ENCODE measurements at regions not wholly inside any gene's neighbourhood (a gene's known extent, or its start where the extent isn't known, plus 50 kb on each side); places are given as distances from the start of the nearest gene placed in this dataset.

- H3K9me3 ChIP-seq (ENCODE audit: control insufficient read depth, insufficient read depth, low read length) = no peaks in the 10 kb centered on the region
- H3K27ac ChIP-seq (ENCODE audit: low read length) = no peak overlapping the region
- H3K4me1 ChIP-seq (ENCODE audit: control insufficient read depth, insufficient read depth, low read length) = peaks cover 7% of the 10 kb centered on the region; the same call in 1 of the 2 replicates
- no peak overlapping the region for H3K4me3 ChIP-seq (ENCODE audit: low read length)
- no CpG with 5 or more reads among the region's 10 CpGs for WGBS (ENCODE audit: insufficient coverage, insufficient read length)
- no peaks in the 10 kb centered on the region for H3K27me3 ChIP-seq (ENCODE audit: control insufficient read depth, insufficient read depth, low read length)
- DNase-seq (ENCODE audit: low read depth, low spot score) = no peak
- no peaks in the 10 kb centered on the region for H3K36me3 ChIP-seq (ENCODE audit: control insufficient read depth, insufficient read depth, low read length)
Observed at GRCh38 chr5:124260921-124261515, 485.4 kb downstream of the ZNF608 start.

- H3K27ac ChIP-seq (ENCODE audit: low read length) = no peak overlapping the region
- no peak overlapping the region for H3K4me3 ChIP-seq (ENCODE audit: low read length)
- DNase-seq (ENCODE audit: low read depth, low spot score) = no peak
- no CpG with 5 or more reads among the region's 4 CpGs for WGBS (ENCODE audit: insufficient coverage, insufficient read length)
- peaks cover 5% of the 10 kb centered on the region; the same call in 1 of the 2 replicates for H3K4me1 ChIP-seq (ENCODE audit: control insufficient read depth, insufficient read depth, low read length)
- no peaks in the 10 kb centered on the region for H3K9me3 ChIP-seq (ENCODE audit: control insufficient read depth, insufficient read depth, low read length)
- no peaks in the 10 kb centered on the region for H3K36me3 ChIP-seq (ENCODE audit: control insufficient read depth, insufficient read depth, low read length)
- no peaks in the 10 kb centered on the region for H3K27me3 ChIP-seq (ENCODE audit: control insufficient read depth, insufficient read depth, low read length)
Observed at GRCh38 chr5:124259017-124259416, 487.4 kb downstream of the ZNF608 start.

- no peak overlapping the region for H3K27ac ChIP-seq (ENCODE audit: low read length)
- H3K9me3 ChIP-seq (ENCODE audit: control insufficient read depth, insufficient read depth, low read length) = no peaks in the 10 kb centered on the region
- H3K27me3 ChIP-seq (ENCODE audit: control insufficient read depth, insufficient read depth, low read length) = no peaks in the 10 kb centered on the region
- H3K4me1 ChIP-seq (ENCODE audit: control insufficient read depth, insufficient read depth, low read length) = peaks cover 2% of the 10 kb centered on the region; the same call in 1 of the 2 replicates
- H3K36me3 ChIP-seq (ENCODE audit: control insufficient read depth, insufficient read depth, low read length) = no peaks in the 10 kb centered on the region
- no peak overlapping the region for H3K4me3 ChIP-seq (ENCODE audit: low read length)
- DNase-seq (ENCODE audit: low read depth, low spot score) = no peak
- WGBS (ENCODE audit: insufficient coverage, insufficient read length) = no CpG with 5 or more reads among the region's 8 CpGs
Observed at GRCh38 chr5:124257048-124257447, 489.4 kb downstream of the ZNF608 start.

GRCh38 chr5:124253203-124253810 lies 493.1 kb downstream of the ZNF608 start:
- Histone ChIP-seq H3K4me1 (ENCODE audit: control insufficient read depth, insufficient read depth, low read length) (no peaks in the 10 kb centered on the region), H3K4me3 (ENCODE audit: low read length) (no peak overlapping the region), H3K36me3 (ENCODE audit: control insufficient read depth, insufficient read depth, low read length) (no peaks in the 10 kb centered on the region), H3K27me3 (ENCODE audit: control insufficient read depth, insufficient read depth, low read length) (no peaks in the 10 kb centered on the region), H3K9me3 (ENCODE audit: control insufficient read depth, insufficient read depth, low read length) (no peaks in the 10 kb centered on the region), H3K27ac (ENCODE audit: low read length) (no peak overlapping the region)
- WGBS (ENCODE audit: insufficient coverage, insufficient read length) = no CpG with 5 or more reads among the region's 11 CpGs
- DNase-seq (ENCODE audit: low read depth, low spot score) = no peak

GRCh38 chr5:124252747-124253146 lies 493.7 kb downstream of the ZNF608 start:
- no peaks in the 10 kb centered on the region for H3K27me3 ChIP-seq (ENCODE audit: control insufficient read depth, insufficient read depth, low read length)
- no peak for DNase-seq (ENCODE audit: low read depth, low spot score)
- H3K4me1 ChIP-seq (ENCODE audit: control insufficient read depth, insufficient read depth, low read length) = no peaks in the 10 kb centered on the region
- no peaks in the 10 kb centered on the region for H3K36me3 ChIP-seq (ENCODE audit: control insufficient read depth, insufficient read depth, low read length)
- H3K4me3 ChIP-seq (ENCODE audit: low read length) = no peak overlapping the region
- H3K9me3 ChIP-seq (ENCODE audit: control insufficient read depth, insufficient read depth, low read length) = no peaks in the 10 kb centered on the region
- WGBS (ENCODE audit: insufficient coverage, insufficient read length) = no CpG with 5 or more reads among the region's 1 CpG
- no peak overlapping the region for H3K27ac ChIP-seq (ENCODE audit: low read length)

GRCh38 chr5:124252191-124252638 lies 494.2 kb downstream of the ZNF608 start:
- no peak for DNase-seq (ENCODE audit: low read depth, low spot score)
- Histone ChIP-seq H3K4me3 (ENCODE audit: low read length) (no peak overlapping the region), H3K4me1 (ENCODE audit: control insufficient read depth, insufficient read depth, low read length) (no peaks in the 10 kb centered on the region), H3K27me3 (ENCODE audit: control insufficient read depth, insufficient read depth, low read length) (no peaks in the 10 kb centered on the region), H3K36me3 (ENCODE audit: control insufficient read depth, insufficient read depth, low read length) (no peaks in the 10 kb centered on the region), H3K9me3 (ENCODE audit: control insufficient read depth, insufficient read depth, low read length) (no peaks in the 10 kb centered on the region), H3K27ac (ENCODE audit: low read length) (no peak overlapping the region)
- no CpG with 5 or more reads among the region's 2 CpGs for WGBS (ENCODE audit: insufficient coverage, insufficient read length)

- Histone ChIP-seq H3K27me3 (ENCODE audit: control insufficient read depth, insufficient read depth, low read length) (no peaks in the 10 kb centered on the region), H3K4me1 (ENCODE audit: control insufficient read depth, insufficient read depth, low read length) (no peaks in the 10 kb centered on the region), H3K27ac (ENCODE audit: low read length) (no peak overlapping the region), H3K4me3 (ENCODE audit: low read length) (no peak overlapping the region), H3K9me3 (ENCODE audit: control insufficient read depth, insufficient read depth, low read length) (no peaks in the 10 kb centered on the region), H3K36me3 (ENCODE audit: control insufficient read depth, insufficient read depth, low read length) (no peaks in the 10 kb centered on the region)
- no peak for DNase-seq (ENCODE audit: low read depth, low spot score)
Observed at GRCh38 chr5:124245276-124245675, 501.2 kb downstream of the ZNF608 start.

GRCh38 chr5:124240732-124241131 lies 505.7 kb downstream of the ZNF608 start:
- no peak overlapping the region for H3K4me3 ChIP-seq (ENCODE audit: low read length)
- H3K9me3 ChIP-seq (ENCODE audit: control insufficient read depth, insufficient read depth, low read length) = no peaks in the 10 kb centered on the region
- H3K27ac ChIP-seq (ENCODE audit: low read length) = no peak overlapping the region
- no CpG with 5 or more reads among the region's 1 CpG for WGBS (ENCODE audit: insufficient coverage, insufficient read length)
- no peaks in the 10 kb centered on the region for H3K27me3 ChIP-seq (ENCODE audit: control insufficient read depth, insufficient read depth, low read length)
- peaks cover 2% of the 10 kb centered on the region; the same call in 1 of the 2 replicates for H3K4me1 ChIP-seq (ENCODE audit: control insufficient read depth, insufficient read depth, low read length)
- H3K36me3 ChIP-seq (ENCODE audit: control insufficient read depth, insufficient read depth, low read length) = no peaks in the 10 kb centered on the region
- DNase-seq (ENCODE audit: low read depth, low spot score) = no peak

GRCh38 chr5:124239572-124239971 lies 506.9 kb downstream of the ZNF608 start:
- WGBS (ENCODE audit: insufficient coverage, insufficient read length) = no CpG with 5 or more reads among the region's 3 CpGs
- no peak for DNase-seq (ENCODE audit: low read depth, low spot score)
- Histone ChIP-seq H3K27me3 (ENCODE audit: control insufficient read depth, insufficient read depth, low read length) (no peaks in the 10 kb centered on the region), H3K27ac (ENCODE audit: low read length) (no peak overlapping the region), H3K4me1 (ENCODE audit: control insufficient read depth, insufficient read depth, low read length) (peaks cover 2% of the 10 kb centered on the region; the same call in 1 of the 2 replicates), H3K36me3 (ENCODE audit: control insufficient read depth, insufficient read depth, low read length) (no peaks in the 10 kb centered on the region), H3K9me3 (ENCODE audit: control insufficient read depth, insufficient read depth, low read length) (no peaks in the 10 kb centered on the region), H3K4me3 (ENCODE audit: low read length) (no peak overlapping the region)

- H3K9me3 ChIP-seq (ENCODE audit: control insufficient read depth, insufficient read depth, low read length) = no peaks in the 10 kb centered on the region
- DNase-seq (ENCODE audit: low read depth, low spot score) = no peak
- H3K4me1 ChIP-seq (ENCODE audit: control insufficient read depth, insufficient read depth, low read length) = peaks cover 4% of the 10 kb centered on the region; the same call in 1 of the 2 replicates
- no peak overlapping the region for H3K4me3 ChIP-seq (ENCODE audit: low read length)
- H3K36me3 ChIP-seq (ENCODE audit: control insufficient read depth, insufficient read depth, low read length) = no peaks in the 10 kb centered on the region
- H3K27me3 ChIP-seq (ENCODE audit: control insufficient read depth, insufficient read depth, low read length) = no peaks in the 10 kb centered on the region
- no CpG with 5 or more reads among the region's 6 CpGs for WGBS (ENCODE audit: insufficient coverage, insufficient read length)
- H3K27ac ChIP-seq (ENCODE audit: low read length) = no peak overlapping the region
Observed at GRCh38 chr5:124238350-124238749, 508.1 kb downstream of the ZNF608 start.

- no peaks in the 10 kb centered on the region for H3K27me3 ChIP-seq (ENCODE audit: control insufficient read depth, insufficient read depth, low read length)
- no peak for DNase-seq (ENCODE audit: low read depth, low spot score)
- H3K9me3 ChIP-seq (ENCODE audit: control insufficient read depth, insufficient read depth, low read length) = no peaks in the 10 kb centered on the region
- H3K4me1 ChIP-seq (ENCODE audit: control insufficient read depth, insufficient read depth, low read length) = peaks cover 4% of the 10 kb centered on the region; the same call in 1 of the 2 replicates
- no peaks in the 10 kb centered on the region for H3K36me3 ChIP-seq (ENCODE audit: control insufficient read depth, insufficient read depth, low read length)
- H3K4me3 ChIP-seq (ENCODE audit: low read length) = no peak overlapping the region
- no CpG with 5 or more reads among the region's 1 CpG for WGBS (ENCODE audit: insufficient coverage, insufficient read length)
- no peak overlapping the region for H3K27ac ChIP-seq (ENCODE audit: low read length)
Observed at GRCh38 chr5:124237206-124237695, 509.2 kb downstream of the ZNF608 start.

All from iPS DF 6.9 (cell line).